DMS53 (cell line): ENCODE measurements at regions not wholly inside any gene's neighbourhood (a gene's known extent, or its start where the extent isn't known, plus 50 kb on each side); places are given as distances from the start of the nearest gene placed in this dataset.

Experiments used
- DNase-seq: peaks from one replicate; lab custom pipeline; 2025; lab: John Stamatoyannopoulos, UW

GRCh38 chr2:12168354-12168753 lies 421.9 kb downstream of the LPIN1 start:
- peak; percentile 6 for DNase-seq

- DNase-seq: no peak
Observed at GRCh38 chr2:12168791-12169388, 422.5 kb downstream of the LPIN1 start.

- DNase-seq: no peak
Observed at GRCh38 chr2:12169721-12170120, 423.3 kb downstream of the LPIN1 start.

GRCh38 chr2:12170121-12170520 lies 423.7 kb downstream of the LPIN1 start:
- DNase-seq: no peak

GRCh38 chr2:12173271-12173942 lies 427.0 kb downstream of the LPIN1 start:
- DNase-seq: no peak

- DNase-seq: no peak
Observed at GRCh38 chr2:12173943-12174340, 427.5 kb downstream of the LPIN1 start.

- no peak for DNase-seq
Observed at GRCh38 chr2:12175323-12175722, 428.9 kb downstream of the LPIN1 start.

- DNase-seq: peak; percentile 80
Observed at GRCh38 chr2:12176623-12177454, 430.4 kb downstream of the LPIN1 start.

GRCh38 chr2:12177455-12178288 lies 431.2 kb downstream of the LPIN1 start:
- DNase-seq: peak; percentile 26

- DNase-seq: no peak
Observed at GRCh38 chr2:12178289-12179080, 432.1 kb downstream of the LPIN1 start.

- DNase-seq: no peak
Observed at GRCh38 chr2:12180031-12180430, 433.6 kb downstream of the LPIN1 start.

GRCh38 chr2:12183032-12183645 lies 436.7 kb downstream of the LPIN1 start:
- DNase-seq: no peak

GRCh38 chr2:12192762-12193161 lies 446.3 kb downstream of the LPIN1 start:
- no peak for DNase-seq

- DNase-seq: no peak
Observed at GRCh38 chr2:12194968-12195367, 448.5 kb downstream of the LPIN1 start.

- no peak for DNase-seq
Observed at GRCh38 chr2:12196495-12196894, 450.1 kb downstream of the LPIN1 start.

- DNase-seq: no peak
Observed at GRCh38 chr2:12197133-12197532, 450.7 kb downstream of the LPIN1 start.

GRCh38 chr2:12199491-12200211 lies 453.2 kb downstream of the LPIN1 start:
- DNase-seq: no peak

- no peak for DNase-seq
Observed at GRCh38 chr2:12201369-12201768, 454.9 kb downstream of the LPIN1 start.

- DNase-seq: no peak
Observed at GRCh38 chr2:12202313-12203075, 456.1 kb downstream of the LPIN1 start.
